Heart right ventricle (tissue), 16 donors: ENCODE measurements at regions not wholly inside any gene's neighbourhood (a gene's known extent, or its start where the extent isn't known, plus 50 kb on each side); places are given as distances from the start of the nearest gene placed in this dataset.
"Not testable (repeated sequence)": the region's sequence is repeated elsewhere in the genome, so short reads cannot be mapped to it uniquely, and the experiment has no call there.

Source experiments
- ATAC-seq, 8 donors: fragments of 200-7000 bp; cut with Tn5 transposase; one replicate each; pipeline ENCODE4 v1.9.1; 2020; ENCODE audit warnings: mild to moderate bottlenecking in 8 of 8, moderate library complexity in 8 of 8, moderate number of reproducible peaks in 1 of 8
- DNase-seq, 2 donors: peaks; one replicate each; pipeline ENCODE4 v3.0.0-alpha.2; 2020
- H3K27ac ChIP-seq, 10 donors: fragments of 200-600 bp; sonication (generic) in 2 of 10; one replicate each; pipeline versions ENCODE4 v1.5.0 to v1.8.0; 2020 to 2022; ENCODE audit warnings: mild to moderate bottlenecking in 3 of 10
- H3K27me3 ChIP-seq, 7 donors: fragments of 200-600 bp; one replicate each; pipeline ENCODE4 v1.8.0; 2021 to 2022; ENCODE audit warnings: mild to moderate bottlenecking in 2 of 7
- H3K36me3 ChIP-seq, 9 donors: fragments of 200-600 bp; sonication (generic) in 1 of 9; one replicate each; pipeline versions ENCODE4 v1.5.0 to v1.8.0; 2020 to 2022; ENCODE audit warnings: mild to moderate bottlenecking in 2 of 9
- H3K4me1 ChIP-seq, 9 donors: fragments of 200-600 bp; sonication (generic) in 1 of 9; one replicate each; pipeline versions ENCODE4 v1.5.0 to v1.8.0; 2020 to 2022; ENCODE audit warnings: mild to moderate bottlenecking in 4 of 9
- H3K4me3 ChIP-seq, 10 donors: fragments of 200-600 bp; sonication (generic) in 2 of 10; one replicate each; pipeline versions ENCODE4 v1.5.0 to v1.8.0; 2020 to 2022; ENCODE audit warnings: mild to moderate bottlenecking in 7 of 10, moderate library complexity in 2 of 10
- H3K9me3 ChIP-seq, 11 donors: fragments of 200-600 bp in 10 of 11; sonication (generic) in 2 of 11; one replicate each; pipeline versions ENCODE4 v1.5.0 to v1.8.0; 2013 to 2022; ENCODE audit warnings: mild to moderate bottlenecking in 2 of 11, control low read depth in 1 of 11, moderate library complexity in 1 of 11
- CTCF ChIP-seq, 9 donors: fragments of 200-600 bp; sonication (generic) in 2 of 9; IDR thresholded peaks; one replicate each; pipeline versions ENCODE4 v1.5.0 to v1.8.0; 2021 to 2022; ENCODE audit warnings: antibody characterized with exemption in 9 of 9, mild to moderate bottlenecking in 5 of 9, moderate library complexity in 1 of 9
- WGBS, 2 donors: extraction: QIAGEN DNeasy Blood & Tissue Kit; methylation state at CpG; one replicate each; pipeline ENCODE4 v1.1.7; 2013; ENCODE audit warnings: inconsistent platforms in 1 of 2; 5-methylcytosine and 5-hydroxymethylcytosine counted together
- intact Hi-C, 10 donors: fragments of 100-400 bp; cut with DNase I; formaldehyde crosslinking; loops; one replicate each; pipeline versions ENCODE4 v1.11.1 to v1.14.2; 2022
- donor health status: Arrhythmogenic right ventricular cardiomyopathy.
- donor health status: ischemic (EF 13 %, LVEDD 7.1; RV severe dilation, severe dysfunction).
- donor health status: healthy with polysubstance abuse.
- donor health status: DM: no; HTN: yes; CAD: no.
- donor health status: DM: no; HTN: no; CAD: no.
- donor health status: ischemic (EF 25% LVEDD 6.9; RV normal size, moderate dysfunction).
- donor health status: ischemic (EF 25% LVEDD 5.7; RV mildly dilated, moderate dysfunction).
- donor health status: healthy.
- donor health status: DM: yes; HTN: yes; CAD: no.
- donor health status: Ischemic cardiomyopathy.
- donor health status: ischemic (EF 35%, LVEDD 5.7; RV mildly dilated, moderate dysfunction).
- donor health status: nonischemic (EF 11% LVEDD 7.7; RV severe dilation, severe dysfunction).
- donor health status: DM: yes; HTN: yes; CAD: no.
- donor health status: PGD.
- donor health status: ischemic (EF 29% LVEDD 5.4; RV normal size, mild dysfunction).
- donor health status: nonischemic (EF 23%, LVEDD 6.1; RV moderate dilation, normal function).

GRCh38 chr6:141528596-141528995, 604.1 kb upstream of the GJE1 start:
- DNase-seq, result no peak

GRCh38 chr6:141526985-141527384, 605.7 kb upstream of the GJE1 start:
- Histone ChIP-seq H3K27me3 (no peaks in the 10 kb centered on the region), H3K4me3 (no peak overlapping the region), H3K4me1 (no peaks in the 10 kb centered on the region), H3K9me3 (peaks cover 0 to 12% (median 0%) of the 10 kb centered on the region in 11 donors), H3K27ac (no peak overlapping the region), H3K36me3 (no peaks in the 10 kb centered on the region)
- intact Hi-C loops, result no loop called here
- ATAC-seq, result no peak
- TF ChIP-seq CTCF (IDR thresholded peaks at IDR 0.05), result no peak
- 86 to 87% methylated on average over 6 of the region's 6 CpGs for WGBS, 2 donors
- DNase-seq, result no peak

More at GRCh38 chr6:141528596-141528995, 604.1 kb upstream of the GJE1 start:
- Histone ChIP-seq H3K4me1 (no peaks in the 10 kb centered on the region), H3K27me3 (no peaks in the 10 kb centered on the region), H3K36me3 (no peaks in the 10 kb centered on the region), H3K9me3 (peaks cover 0 to 12% (median 0%) of the 10 kb centered on the region in 11 donors), H3K4me3 (no peak overlapping the region), H3K27ac (no peak overlapping the region)
- intact Hi-C loops, result no loop called here
- no peak for TF ChIP-seq CTCF (IDR thresholded peaks at IDR 0.05)
- 61 to 62% methylated on average over 1 of the region's 1 CpG for WGBS, 2 donors
- no peak for ATAC-seq

- no peak overlapping the region for H3K4me3 ChIP-seq
- H3K4me1 ChIP-seq, result no peaks in the 10 kb centered on the region
- no peak for TF ChIP-seq CTCF (IDR thresholded peaks at IDR 0.05)
- DNase-seq (no peak), ATAC-seq (no peak)
- H3K27ac ChIP-seq, result no peak overlapping the region
- no peaks in the 10 kb centered on the region for H3K36me3 ChIP-seq
- peaks cover 0 to 4% (median 0%) of the 10 kb centered on the region in 11 donors for H3K9me3 ChIP-seq
- no peaks in the 10 kb centered on the region for H3K27me3 ChIP-seq
- intact Hi-C loops, result no loop called here
Observed at GRCh38 chr6:141521440-141521839, 611.3 kb upstream of the GJE1 start.

- Histone ChIP-seq H3K9me3 (no peaks in the 10 kb centered on the region), H3K27ac (no peak overlapping the region), H3K36me3 (no peaks in the 10 kb centered on the region), H3K4me3 (no peak overlapping the region), H3K4me1 (peaks cover 0 to 6% (median 0%) of the 10 kb centered on the region in 9 donors), H3K27me3 (no peaks in the 10 kb centered on the region)
- ATAC-seq, result no peak
- no peak for TF ChIP-seq CTCF (IDR thresholded peaks at IDR 0.05)
- no peak for DNase-seq
- intact Hi-C loops, result no loop called here
- 64 to 80% methylated on average over 1 of the region's 1 CpG for WGBS, 2 donors
Observed at GRCh38 chr6:141513830-141514229, 618.9 kb upstream of the GJE1 start.

- DNase-seq, result no peak
- no peaks in the 10 kb centered on the region for H3K27me3 ChIP-seq
- no peak overlapping the region for H3K4me3 ChIP-seq
- H3K9me3 ChIP-seq, result peaks cover 0 to 16% (median 6%) of the 10 kb centered on the region in 11 donors
- H3K36me3 ChIP-seq, result no peaks in the 10 kb centered on the region
- H3K27ac ChIP-seq, result no peak overlapping the region
- intact Hi-C loops, result no loop called here
- peaks cover 0 to 6% (median 0%) of the 10 kb centered on the region in 9 donors for H3K4me1 ChIP-seq
- ATAC-seq, result no peak
- no peak for TF ChIP-seq CTCF (IDR thresholded peaks at IDR 0.05)
Observed at GRCh38 chr6:141510803-141511202, 621.9 kb upstream of the GJE1 start.

- H3K9me3 ChIP-seq, result peaks cover 0 to 29% (median 10%) of the 10 kb centered on the region in 11 donors
- H3K27me3 ChIP-seq, H3K4me1 ChIP-seq, H3K36me3 ChIP-seq, H3K4me3 ChIP-seq, DNase-seq, intact Hi-C loops, ATAC-seq, H3K27ac ChIP-seq: not testable (repeated sequence)
- 96 to 100% methylated on average over 1 of the region's 1 CpG for WGBS, 2 donors
Observed at GRCh38 chr6:141506062-141506461, 626.7 kb upstream of the GJE1 start.

- DNase-seq, H3K36me3 ChIP-seq, intact Hi-C loops, H3K4me1 ChIP-seq, H3K27ac ChIP-seq, H3K27me3 ChIP-seq, ATAC-seq, H3K4me3 ChIP-seq: not testable (repeated sequence)
- 100% methylated on average over 1 of the region's 1 CpG for WGBS, 2 donors
- peaks cover 0 to 29% (median 10%) of the 10 kb centered on the region in 11 donors for H3K9me3 ChIP-seq
Observed at GRCh38 chr6:141504318-141504717, 628.4 kb upstream of the GJE1 start.
